ENCODE measurements at regions not wholly inside any gene's neighbourhood (a gene's known extent, or its start where the extent isn't known, plus 50 kb on each side); places are given as distances from the start of the nearest gene placed in this dataset.

DNA sequence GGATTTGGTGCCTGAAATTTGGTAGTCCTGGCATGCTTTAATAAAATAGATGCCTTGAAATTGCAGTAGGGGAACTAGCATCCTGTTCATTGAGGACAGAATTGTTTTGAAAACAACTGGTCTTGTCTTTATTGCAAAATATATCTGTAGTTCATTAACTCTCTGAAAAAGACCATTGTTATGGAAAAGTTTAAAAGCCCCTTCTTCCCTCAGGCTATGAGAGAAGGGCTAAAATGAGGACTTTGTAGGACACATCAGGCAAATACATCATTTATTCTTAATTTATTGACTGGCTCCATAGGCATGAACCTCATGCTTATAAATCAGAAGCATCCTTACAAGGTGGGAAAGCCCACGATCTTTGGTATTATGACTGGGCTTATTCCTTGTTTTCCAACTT, 221.0 kb upstream of the CBLB start:
- no peaks in the 10 kb centered on the region for H3K9me3 ChIP-seq (ENCODE audit: insufficient read depth, low read length)
- H4K20me1 ChIP-seq (ENCODE audit: insufficient read depth, low read length), result no peaks in the 10 kb centered on the region
- H3K36me3 ChIP-seq (replicated peaks; ENCODE audit: low read depth, low read length), result no peaks in the 10 kb centered on the region
- no peak overlapping the region for H3K4me2 ChIP-seq (ENCODE audit: low read length)
- no peaks in the 10 kb centered on the region for H3K4me1 ChIP-seq (ENCODE audit: low read length)
- H3K9ac ChIP-seq (ENCODE audit: low read length), result no peak overlapping the region
- no peak overlapping the region for H3K27ac ChIP-seq (ENCODE audit: low read length)
- TF ChIP-seq, protein P1, sequence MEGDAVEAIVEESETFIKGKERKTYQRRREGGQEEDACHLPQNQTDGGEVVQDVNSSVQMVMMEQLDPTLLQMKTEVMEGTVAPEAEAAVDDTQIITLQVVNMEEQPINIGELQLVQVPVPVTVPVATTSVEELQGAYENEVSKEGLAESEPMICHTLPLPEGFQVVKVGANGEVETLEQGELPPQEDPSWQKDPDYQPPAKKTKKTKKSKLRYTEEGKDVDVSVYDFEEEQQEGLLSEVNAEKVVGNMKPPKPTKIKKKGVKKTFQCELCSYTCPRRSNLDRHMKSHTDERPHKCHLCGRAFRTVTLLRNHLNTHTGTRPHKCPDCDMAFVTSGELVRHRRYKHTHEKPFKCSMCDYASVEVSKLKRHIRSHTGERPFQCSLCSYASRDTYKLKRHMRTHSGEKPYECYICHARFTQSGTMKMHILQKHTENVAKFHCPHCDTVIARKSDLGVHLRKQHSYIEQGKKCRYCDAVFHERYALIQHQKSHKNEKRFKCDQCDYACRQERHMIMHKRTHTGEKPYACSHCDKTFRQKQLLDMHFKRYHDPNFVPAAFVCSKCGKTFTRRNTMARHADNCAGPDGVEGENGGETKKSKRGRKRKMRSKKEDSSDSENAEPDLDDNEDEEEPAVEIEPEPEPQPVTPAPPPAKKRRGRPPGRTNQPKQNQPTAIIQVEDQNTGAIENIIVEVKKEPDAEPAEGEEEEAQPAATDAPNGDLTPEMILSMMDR (IDR thresholded peaks at IDR 0.05; ENCODE audit: low read depth, low read length), result no peak
- no peak for TF ChIP-seq EZH2phosphoT487 (IDR thresholded peaks at IDR 0.05; ENCODE audit: low read depth)
- H3K27me3 ChIP-seq (ENCODE audit: low read depth, low read length), result no peaks in the 10 kb centered on the region
- no peak overlapping the region for H3K4me3 ChIP-seq (ENCODE audit: low read length)
- no peak overlapping the region for H2AFZ ChIP-seq (ENCODE audit: low read depth, low read length)
- no peaks in the 10 kb centered on the region for H3K79me2 ChIP-seq (ENCODE audit: low read length)

DNA sequence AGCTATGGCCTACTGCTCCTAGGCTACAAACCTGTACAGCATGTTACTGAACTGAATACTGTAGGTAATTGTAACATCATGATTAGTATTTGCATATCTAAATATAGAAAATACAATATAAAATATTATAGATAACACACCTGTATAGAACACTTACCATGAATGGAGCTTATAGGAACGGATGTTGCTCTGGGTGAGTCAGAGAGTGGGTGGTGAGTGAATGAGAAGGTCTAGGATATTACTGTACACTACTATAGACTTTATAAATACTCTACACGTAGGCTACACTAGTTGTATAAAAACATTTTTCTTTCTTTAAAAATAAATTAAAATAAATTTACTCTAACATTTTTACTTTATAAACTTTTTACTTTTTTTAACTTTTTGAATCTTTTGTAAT, 224.0 kb upstream of the CBLB start:
- no peak for TF ChIP-seq EZH2phosphoT487 (IDR thresholded peaks at IDR 0.05; ENCODE audit: low read depth)
- TF ChIP-seq, protein P1 (IDR thresholded peaks at IDR 0.05; ENCODE audit: low read depth, low read length), result no peak
- Histone ChIP-seq H3K36me3 (replicated peaks; ENCODE audit: low read depth, low read length) (no peaks in the 10 kb centered on the region), H3K27ac (ENCODE audit: low read length) (no peak overlapping the region), H3K4me2 (ENCODE audit: low read length) (no peak overlapping the region), H3K9ac (ENCODE audit: low read length) (no peak overlapping the region), H4K20me1 (ENCODE audit: insufficient read depth, low read length) (no peaks in the 10 kb centered on the region), H3K79me2 (ENCODE audit: low read length) (no peaks in the 10 kb centered on the region), H3K27me3 (ENCODE audit: low read depth, low read length) (no peaks in the 10 kb centered on the region), H3K4me3 (ENCODE audit: low read length) (no peak overlapping the region), H2AFZ (ENCODE audit: low read depth, low read length) (no peak overlapping the region), H3K9me3 (ENCODE audit: insufficient read depth, low read length) (no peaks in the 10 kb centered on the region), H3K4me1 (ENCODE audit: low read length) (no peaks in the 10 kb centered on the region)

DNA sequence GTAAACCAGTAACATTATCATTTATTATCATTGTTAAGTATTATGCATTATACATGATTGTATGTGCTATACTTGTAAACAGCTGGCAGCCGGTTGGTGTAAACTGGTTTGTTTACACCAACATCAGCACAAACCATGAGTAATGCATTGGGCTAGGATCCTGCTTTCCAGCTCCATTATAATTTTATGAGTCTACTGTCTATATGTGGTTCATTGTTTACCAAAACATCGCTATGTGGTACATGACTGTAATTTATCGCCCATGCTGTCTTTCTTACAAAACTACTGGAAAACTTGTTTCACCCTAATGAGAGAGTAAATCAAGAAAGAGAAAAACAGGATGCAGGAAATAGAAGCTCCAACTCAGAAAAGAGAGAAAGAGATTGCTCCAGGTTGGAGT, 224.8 kb upstream of the CBLB start:
- Histone ChIP-seq H3K27ac (ENCODE audit: low read length) (no peak overlapping the region), H4K20me1 (ENCODE audit: insufficient read depth, low read length) (no peaks in the 10 kb centered on the region), H2AFZ (ENCODE audit: low read depth, low read length) (no peak overlapping the region), H3K4me3 (ENCODE audit: low read length) (no peak overlapping the region), H3K9me3 (ENCODE audit: insufficient read depth, low read length) (no peaks in the 10 kb centered on the region), H3K4me1 (ENCODE audit: low read length) (no peaks in the 10 kb centered on the region), H3K9ac (ENCODE audit: low read length) (no peak overlapping the region), H3K4me2 (ENCODE audit: low read length) (no peak overlapping the region), H3K36me3 (replicated peaks; ENCODE audit: low read depth, low read length) (no peaks in the 10 kb centered on the region), H3K79me2 (ENCODE audit: low read length) (no peaks in the 10 kb centered on the region), H3K27me3 (ENCODE audit: low read depth, low read length) (no peaks in the 10 kb centered on the region)
- TF ChIP-seq EZH2phosphoT487 (IDR thresholded peaks at IDR 0.05; ENCODE audit: low read depth), result no peak
- TF ChIP-seq, protein P1 (IDR thresholded peaks at IDR 0.05; ENCODE audit: low read depth, low read length), result no peak

DNA sequence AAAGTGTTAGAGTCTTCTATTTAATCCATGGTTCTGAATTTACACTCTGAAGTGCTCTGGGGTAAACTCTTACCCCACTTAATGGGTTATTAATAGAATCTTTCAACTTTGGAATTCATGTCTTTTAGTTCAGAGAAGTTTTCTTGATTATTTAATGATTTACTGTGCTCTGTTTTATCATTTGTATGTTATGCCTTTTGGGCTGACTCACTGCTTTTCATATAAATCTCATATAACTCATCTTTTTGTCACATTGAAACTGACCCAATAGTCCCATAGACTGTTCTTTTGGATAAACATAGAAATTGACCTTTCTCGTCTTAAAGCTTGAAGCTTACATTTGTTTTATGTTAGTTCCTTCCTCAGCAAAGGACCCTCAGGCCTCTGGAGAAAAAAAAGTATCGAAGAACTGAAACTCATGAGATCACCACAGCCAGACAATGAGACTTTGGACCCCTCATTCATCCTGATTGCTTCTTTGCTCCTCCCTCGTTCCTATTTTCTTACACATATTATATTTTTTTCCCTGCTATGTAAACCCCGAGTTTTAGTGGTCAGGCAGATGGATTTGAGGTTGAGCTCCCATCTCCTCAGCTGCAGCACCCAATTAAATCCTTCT, 229.1 kb upstream of the CBLB start:
- no peak overlapping the region for H3K4me3 ChIP-seq (ENCODE audit: low read length)
- no peak overlapping the region for H2AFZ ChIP-seq (ENCODE audit: low read depth, low read length)
- no peaks in the 10 kb centered on the region for H3K79me2 ChIP-seq (ENCODE audit: low read length)
- no peak for TF ChIP-seq EZH2phosphoT487 (IDR thresholded peaks at IDR 0.05; ENCODE audit: low read depth)
- TF ChIP-seq, protein P1 (IDR thresholded peaks at IDR 0.05; ENCODE audit: low read depth, low read length), result no peak
- no peak overlapping the region for H3K9ac ChIP-seq (ENCODE audit: low read length)
- no peaks in the 10 kb centered on the region for H3K36me3 ChIP-seq (replicated peaks; ENCODE audit: low read depth, low read length)
- H3K27ac ChIP-seq (ENCODE audit: low read length), result no peak overlapping the region
- no peaks in the 10 kb centered on the region for H3K9me3 ChIP-seq (ENCODE audit: insufficient read depth, low read length)
- no peaks in the 10 kb centered on the region for H3K4me1 ChIP-seq (ENCODE audit: low read length)
- no peaks in the 10 kb centered on the region for H3K27me3 ChIP-seq (ENCODE audit: low read depth, low read length)
- no peak overlapping the region for H3K4me2 ChIP-seq (ENCODE audit: low read length)
- no peaks in the 10 kb centered on the region for H4K20me1 ChIP-seq (ENCODE audit: insufficient read depth, low read length)
